GM13976 (cell line): ENCODE measurements at regions not wholly inside any gene's neighbourhood (a gene's known extent, or its start where the extent isn't known, plus 50 kb on each side); places are given as distances from the start of the nearest gene placed in this dataset.
"Not testable (repeated sequence)": the region's sequence is repeated elsewhere in the genome, so short reads cannot be mapped to it uniquely, and the experiment has no call there.

Experiments used
- DNase-seq: peaks from one replicate; pipeline ENCODE4 v3.0.0; 2012; ENCODE audit warnings: low spot score
- in situ Hi-C: fragments of 300-500 bp; cut with MboI; formaldehyde crosslinking; loops from one replicate; pipeline ENCODE4 v1.12.0; 2022; ENCODE audit warnings: low sequenced_read_pairs, mixed read lengths, inconsistent platforms; ENCODE audit not compliant: unreplicated experiment
- TF ChIP-seq, protein P1 (sequence below): IDR thresholded peaks from 2 replicates; pipeline ENCODE4 v1.5.1; 2012; ENCODE audit warnings: borderline replicate concordance, mild to moderate bottlenecking; ENCODE audit not compliant: insufficient read depth; ENCODE audit errors: extremely low read depth, missing control alignments, control extremely low read depth

DNA sequence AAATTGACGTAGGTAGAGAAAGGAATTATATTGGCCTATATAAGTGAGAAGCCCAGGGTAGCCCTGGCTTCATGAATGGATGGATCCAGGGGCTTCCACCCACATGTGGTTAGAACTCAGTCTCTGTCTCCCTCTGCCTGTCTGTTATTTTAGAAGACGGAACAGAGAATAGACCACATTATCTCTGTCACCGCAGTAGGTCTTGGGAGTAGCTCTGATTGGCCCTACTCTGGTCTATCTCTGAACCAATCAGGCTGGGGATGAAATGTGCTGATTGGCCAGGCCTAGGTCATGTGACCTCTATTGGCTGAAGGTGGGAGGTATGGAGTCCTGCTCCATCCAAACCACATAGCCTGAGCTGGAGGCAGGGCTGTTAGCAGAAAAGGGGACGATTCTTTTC lies 143.0 kb upstream of the PRR23C start:
- in situ Hi-C loops = no loop called here
- no peak for DNase-seq
- TF ChIP-seq, protein P1, sequence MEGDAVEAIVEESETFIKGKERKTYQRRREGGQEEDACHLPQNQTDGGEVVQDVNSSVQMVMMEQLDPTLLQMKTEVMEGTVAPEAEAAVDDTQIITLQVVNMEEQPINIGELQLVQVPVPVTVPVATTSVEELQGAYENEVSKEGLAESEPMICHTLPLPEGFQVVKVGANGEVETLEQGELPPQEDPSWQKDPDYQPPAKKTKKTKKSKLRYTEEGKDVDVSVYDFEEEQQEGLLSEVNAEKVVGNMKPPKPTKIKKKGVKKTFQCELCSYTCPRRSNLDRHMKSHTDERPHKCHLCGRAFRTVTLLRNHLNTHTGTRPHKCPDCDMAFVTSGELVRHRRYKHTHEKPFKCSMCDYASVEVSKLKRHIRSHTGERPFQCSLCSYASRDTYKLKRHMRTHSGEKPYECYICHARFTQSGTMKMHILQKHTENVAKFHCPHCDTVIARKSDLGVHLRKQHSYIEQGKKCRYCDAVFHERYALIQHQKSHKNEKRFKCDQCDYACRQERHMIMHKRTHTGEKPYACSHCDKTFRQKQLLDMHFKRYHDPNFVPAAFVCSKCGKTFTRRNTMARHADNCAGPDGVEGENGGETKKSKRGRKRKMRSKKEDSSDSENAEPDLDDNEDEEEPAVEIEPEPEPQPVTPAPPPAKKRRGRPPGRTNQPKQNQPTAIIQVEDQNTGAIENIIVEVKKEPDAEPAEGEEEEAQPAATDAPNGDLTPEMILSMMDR = no peak

DNA sequence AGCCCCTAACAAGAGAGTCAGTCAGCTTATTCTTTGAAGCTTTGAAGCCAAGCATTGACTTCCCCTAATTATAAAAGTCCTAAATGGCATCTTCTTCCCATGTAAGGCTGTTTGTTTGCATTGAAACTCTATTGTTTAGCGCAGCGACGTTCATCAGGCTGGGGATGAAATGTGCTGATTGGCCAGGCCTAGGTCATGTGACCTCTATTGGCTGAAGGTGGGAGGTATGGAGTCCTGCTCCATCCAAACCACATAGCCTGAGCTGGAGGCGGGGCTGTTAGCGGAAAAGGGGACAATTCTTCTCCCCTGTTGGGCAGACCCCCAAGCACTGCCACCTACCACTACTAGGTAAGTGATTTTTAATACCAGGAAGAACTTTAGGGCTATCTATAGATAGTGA lies 145.3 kb upstream of the PRR23C start:
- in situ Hi-C loops = no loop called here
- no peak for DNase-seq
- TF ChIP-seq, protein P1 = no peak

DNA sequence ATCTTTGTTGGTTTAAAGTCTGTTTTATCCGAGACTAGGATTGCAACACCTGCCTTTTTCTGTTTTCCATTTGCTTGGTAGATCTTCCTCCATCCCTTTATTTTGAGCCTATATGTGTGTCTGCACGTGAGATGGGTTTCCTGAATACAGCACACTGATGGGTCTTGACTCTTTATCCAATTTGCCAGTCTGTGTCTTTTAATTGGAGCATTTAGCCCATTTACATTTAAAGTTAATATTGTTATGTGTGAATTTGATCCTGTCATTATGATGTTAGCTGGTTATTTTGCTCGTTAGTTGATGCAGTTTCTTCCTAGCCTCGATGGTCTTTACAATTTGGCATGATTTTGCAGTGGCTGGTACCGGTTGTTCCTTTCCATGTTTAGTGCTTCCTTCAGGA lies 149.4 kb upstream of the MRPS22 start:
- in situ Hi-C loops, DNase-seq: not testable (repeated sequence)

DNA sequence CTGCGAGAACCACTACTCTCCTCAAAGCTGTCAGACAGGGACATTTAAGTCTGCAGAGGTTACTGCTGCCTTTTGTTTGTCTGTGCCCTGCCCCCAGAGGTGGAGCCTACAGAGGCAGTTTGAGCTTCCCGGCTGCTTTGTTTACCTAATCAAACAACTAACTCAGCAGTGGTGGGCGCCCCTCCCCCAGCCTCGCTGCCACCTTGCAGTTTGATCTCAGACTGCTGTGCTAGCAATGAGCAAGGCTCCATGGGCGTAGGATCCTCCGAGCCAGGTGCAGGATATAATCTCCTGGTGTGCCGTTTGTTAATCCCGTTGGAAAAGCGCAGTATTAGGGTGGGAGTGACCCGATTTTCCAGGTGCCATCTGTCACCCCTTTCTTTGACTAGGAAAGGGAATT lies 147.7 kb upstream of the MRPS22 start:
- in situ Hi-C loops, DNase-seq: not testable (repeated sequence)

DNA sequence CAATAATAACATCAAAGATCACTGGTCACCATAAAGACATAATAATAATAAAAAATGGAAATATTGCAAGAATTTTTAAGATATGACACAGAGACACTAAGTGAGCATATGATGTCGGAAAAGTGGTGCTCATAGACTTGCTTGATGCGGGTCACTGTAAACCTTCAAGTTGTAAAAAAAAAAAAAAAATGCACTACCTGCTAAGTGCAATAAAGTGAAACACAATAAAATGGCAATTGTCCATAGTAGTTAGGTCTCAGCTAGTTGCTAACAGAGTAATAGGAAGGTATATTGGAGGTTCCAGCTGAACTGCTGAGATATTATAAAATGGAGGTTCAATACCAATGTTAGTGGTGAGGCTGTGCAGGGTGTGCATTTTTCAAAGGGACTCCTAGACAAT lies 146.6 kb upstream of the MRPS22 start:
- no peak for DNase-seq
- in situ Hi-C loops = no loop called here
- TF ChIP-seq, protein P1 = no peak

DNA sequence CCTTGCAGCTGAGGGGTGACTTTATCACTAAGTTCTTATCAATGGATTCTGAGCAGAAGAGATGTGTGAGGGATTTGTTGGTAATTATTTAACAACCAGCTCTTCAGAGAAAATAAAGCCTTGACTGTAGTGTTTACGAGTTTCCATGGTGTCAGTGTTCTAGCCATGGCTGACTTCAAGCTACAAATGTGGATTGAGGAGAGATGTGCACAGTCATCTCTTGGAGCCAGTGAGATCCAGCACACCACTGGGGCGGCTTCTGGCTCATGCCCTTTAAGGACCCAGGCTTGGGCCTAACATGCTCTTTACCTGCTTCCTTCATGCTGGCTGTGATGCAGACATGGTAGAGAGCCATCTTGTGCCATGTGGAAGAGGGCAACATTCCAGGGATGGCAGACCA lies 145.6 kb upstream of the MRPS22 start:
- DNase-seq = no peak
- in situ Hi-C loops = no loop called here
- TF ChIP-seq, protein P1 = no peak

DNA sequence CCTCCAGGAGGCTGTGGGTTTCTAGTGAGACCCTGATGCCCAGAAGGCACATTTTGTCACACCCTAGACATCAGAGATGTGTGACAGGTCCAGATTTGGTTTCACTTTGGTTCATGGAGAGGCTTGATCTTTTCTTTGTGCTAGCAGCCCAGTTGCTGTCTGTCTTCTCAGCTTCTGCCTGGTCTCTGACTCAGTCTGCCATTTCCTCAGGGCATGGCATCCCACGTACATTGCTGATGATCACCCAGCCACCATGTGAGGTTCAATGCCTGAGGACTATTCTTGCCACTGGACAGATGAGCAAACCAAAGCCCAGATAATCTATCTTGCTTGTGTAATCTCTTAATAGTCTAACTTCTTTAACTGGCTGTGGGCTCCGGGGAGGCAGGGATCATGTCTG lies 144.9 kb upstream of the MRPS22 start:
- TF ChIP-seq, protein P1 = no peak
- in situ Hi-C loops = no loop called here
- no peak for DNase-seq

DNA sequence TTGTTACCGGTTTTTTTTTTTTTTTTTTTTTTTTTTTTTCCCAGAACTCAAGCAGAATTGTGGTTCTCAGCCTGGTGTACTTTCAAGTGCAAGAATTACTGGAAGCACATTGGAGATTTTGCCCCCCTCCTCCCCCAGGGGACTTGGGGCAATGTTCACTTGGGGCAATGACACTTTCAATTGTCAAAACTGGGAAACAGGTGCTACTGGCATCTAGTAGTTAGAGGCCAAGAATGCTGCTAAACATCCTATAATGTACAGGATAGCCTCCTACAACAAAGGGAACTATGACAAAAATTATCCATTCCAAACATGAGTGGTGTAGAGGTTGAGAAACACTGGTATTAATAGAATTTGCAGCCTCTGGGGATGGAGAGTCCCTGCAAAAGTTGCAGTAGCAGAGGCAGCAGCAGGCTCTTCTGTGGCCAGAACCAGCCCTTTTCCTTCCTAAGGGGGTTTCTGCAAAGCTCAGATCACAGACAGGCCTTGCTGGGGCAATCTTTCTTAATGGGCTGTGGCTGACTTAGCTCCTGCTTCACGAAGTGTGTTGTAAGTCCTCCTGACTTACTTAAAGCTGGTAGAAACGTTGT lies 144.3 kb upstream of the MRPS22 start:
- TF ChIP-seq, protein P1 = no peak
- in situ Hi-C loops = no loop called here
- DNase-seq = no peak
